Stomach (tissue), 4 donors: ENCODE measurements at regions not wholly inside any gene's neighbourhood (a gene's known extent, or its start where the extent isn't known, plus 50 kb on each side); places are given as distances from the start of the nearest gene placed in this dataset.

Source experiments
- CTCF ChIP-seq, 7 experiments: fragments of 450-650 bp in 4 of 7; fragments of 200-600 bp in 3 of 7; sonication (generic) in 3 of 7; IDR thresholded peaks; one replicate each; pipeline ENCODE4 v1.5.1; 2016 to 2019; ENCODE audit warnings: antibody characterized with exemption in 7 of 7, control low read depth in 2 of 7, mild to moderate bottlenecking in 1 of 7
- POLR2A ChIP-seq, 4 donors: fragments of 450-650 bp; IDR thresholded peaks; one replicate each; pipeline ENCODE4 v1.6.1; 2016; ENCODE audit warnings: antibody characterized with exemption in 4 of 4, control low read depth in 2 of 4, mild to moderate bottlenecking in 1 of 4, moderate library complexity in 1 of 4
- POLR2AphosphoS5 ChIP-seq, 3 donors: sonication (generic); formaldehyde crosslinking; IDR thresholded peaks; one replicate each; pipeline ENCODE4 v1.6.1; 2016; ENCODE audit warnings: antibody characterized with exemption in 3 of 3

GRCh38 chr7:25849500-25850184, 302.4 kb upstream of the NFE2L3 start:
- TF ChIP-seq CTCF (IDR thresholded peaks at IDR 0.05) (no peak), POLR2A (IDR thresholded peaks at IDR 0.05) (no peak), POLR2AphosphoS5 (IDR thresholded peaks at IDR 0.05) (peak; percentile 28 to 57 (median 34))
